ENCODE measurements at regions not wholly inside any gene's neighbourhood (a gene's known extent, or its start where the extent isn't known, plus 50 kb on each side); places are given as distances from the start of the nearest gene placed in this dataset.

- no peak for TF ChIP-seq KDM5A (IDR thresholded peaks at IDR 0.05; ENCODE audit: low read length)
- TF ChIP-seq ATF3 (IDR thresholded peaks at IDR 0.05; ENCODE audit: insufficient read depth, low read depth, low read length): no peak
- no peak for TF ChIP-seq CHD1 (IDR thresholded peaks at IDR 0.05; ENCODE audit: low read depth, low read length)
Measured at GRCh38 chr12:114992443-114992842, 308.5 kb upstream of the TBX3 start (continued).

Data from H1 (cell line).